B cell (primary cell): ENCODE measurements at regions not wholly inside any gene's neighbourhood (a gene's known extent, or its start where the extent isn't known, plus 50 kb on each side); places are given as distances from the start of the nearest gene placed in this dataset.

Experiments used
- ATAC-seq: fragments of 200-7000 bp; cut with Tn5 transposase; one replicate; pipeline ENCODE4 v1.10.0; 2021; ENCODE audit warnings: low read depth, mild to moderate bottlenecking, moderate number of reproducible peaks, moderate library complexity
- CTCF ChIA-PET: fragments of 350-600 bp; sonication (Branson Sonifier 250); formaldehyde crosslinking; loops from one replicate; lab custom pipeline; 2021; ENCODE audit warnings: antibody characterized with exemption, inconsistent platforms; lab: Charles Lee
- POLR2A ChIA-PET: fragments of 350-600 bp; sonication (Branson Sonifier 250); formaldehyde crosslinking; loops from one replicate; lab custom pipeline; 2021; ENCODE audit warnings: antibody characterized with exemption; lab: Charles Lee
- DNase-seq: peaks from one replicate; pipeline ENCODE4 v3.0.0; 2013
- H2AFZ ChIP-seq: 2 replicates; pipeline ENCODE4 v1.6.1; 2012; ENCODE audit warnings: mild to moderate bottlenecking, low read depth, low read length; ENCODE audit not compliant: insufficient read depth, poor library complexity, severe bottlenecking
- H3K27ac ChIP-seq, 2 donors: 1 replicate in 1 of 2; 2 replicates in 1 of 2; pipeline ENCODE4 v1.5.1; 2012 to 2013; ENCODE audit warnings: low read length in 2 of 2, mild to moderate bottlenecking in 2 of 2, moderate library complexity in 1 of 2
- H3K27me3 ChIP-seq, 4 experiments: fragments of 200-600 bp in 1 of 4; sonication (generic) in 1 of 4; replicated peaks in 1 of 4; 1 replicate in 2 of 4; 2 replicates in 2 of 4; pipeline versions ENCODE4 v1.6.1 to v1.7.0; 2013 to 2016; ENCODE audit warnings: low read length in 3 of 4, mild to moderate bottlenecking in 2 of 4, mixed read lengths in 1 of 4, moderate library complexity in 1 of 4; ENCODE audit not compliant: insufficient read depth in 4 of 4, control insufficient read depth in 3 of 4; ENCODE audit errors: control extremely low read depth in 1 of 4
- H3K36me3 ChIP-seq, 2 experiments: replicated peaks in 1 of 2; 1 replicate in 1 of 2; 2 replicates in 1 of 2; pipeline versions ENCODE4 v1.6.1 to v1.7.1; 2013; ENCODE audit warnings: low read length in 1 of 2; ENCODE audit not compliant: insufficient read depth in 2 of 2, control insufficient read depth in 1 of 2; ENCODE audit errors: control extremely low read depth in 1 of 2, extremely low read depth in 1 of 2
- H3K4me1 ChIP-seq, 2 donors: fragments of 200-600 bp in 1 of 2; sonication (generic) in 1 of 2; 1 replicate in 1 of 2; 2 replicates in 1 of 2; pipeline versions ENCODE4 v1.5.1 to v1.6.1; 2013 to 2017; ENCODE audit warnings: low read length in 2 of 2; ENCODE audit not compliant: control insufficient read depth in 2 of 2, insufficient read depth in 2 of 2
- H3K4me2 ChIP-seq: replicated peaks from 2 replicates; pipeline ENCODE3; 2012; ENCODE audit warnings: mild to moderate bottlenecking, low read depth, low read length; ENCODE audit not compliant: poor library complexity, severe bottlenecking
- H3K4me3 ChIP-seq, 5 experiments: fragments of 200-600 bp in 1 of 5; sonication (generic) in 1 of 5; 1 replicate in 3 of 5; 2 replicates in 2 of 5; pipeline versions ENCODE4 v1.5.1 to v1.7.0; 2011 to 2016; ENCODE audit warnings: low read length in 4 of 5, mild to moderate bottlenecking in 4 of 5, low read depth in 2 of 5, control low read depth in 1 of 5, moderate library complexity in 1 of 5; ENCODE audit not compliant: insufficient read depth in 1 of 5; ENCODE audit errors: control extremely low read depth in 1 of 5, extremely low read depth in 1 of 5
- H3K79me2 ChIP-seq: fragments of 200-600 bp; sonication (generic); one replicate; pipeline ENCODE4 v1.6.0; 2016; ENCODE audit warnings: low read length; ENCODE audit not compliant: control insufficient read depth, insufficient read depth
- H3K9ac ChIP-seq: fragments of 200-600 bp; sonication (generic); 2 replicates; pipeline ENCODE4 v1.6.1; 2017; ENCODE audit warnings: mild to moderate bottlenecking, low read length, moderate library complexity
- H3K9me3 ChIP-seq, 3 donors: one replicate each; pipeline versions ENCODE4 v1.6.1 to v1.7.1; 2013; ENCODE audit warnings: low read length in 2 of 3; ENCODE audit not compliant: control insufficient read depth in 2 of 3, insufficient read depth in 1 of 3; ENCODE audit errors: control extremely low read depth in 1 of 3
- H4K20me1 ChIP-seq: 2 replicates; pipeline ENCODE4 v1.6.0; 2012; ENCODE audit warnings: mild to moderate bottlenecking, low read length; ENCODE audit not compliant: insufficient read depth, control insufficient read depth, poor library complexity, severe bottlenecking
- H3K27ac Mint-ChIP-seq: one replicate; pipeline ENCODE4 v1.8.0; 2021; ENCODE audit warnings: mixed read lengths
- H3K27me3 Mint-ChIP-seq: one replicate; pipeline ENCODE4 v1.8.0; 2021; ENCODE audit warnings: mixed read lengths
- H3K4me1 Mint-ChIP-seq: one replicate; pipeline ENCODE4 v1.8.0; 2021; ENCODE audit warnings: mixed read lengths
- H3K4me3 Mint-ChIP-seq: one replicate; pipeline ENCODE4 v1.8.0; 2021; ENCODE audit warnings: mixed read lengths
- H3K9me3 Mint-ChIP-seq: one replicate; pipeline ENCODE4 v1.8.0; 2022; ENCODE audit warnings: mixed read lengths; ENCODE audit not compliant: insufficient read depth
- EZH2 ChIP-seq: IDR thresholded peaks from 2 replicates; pipeline ENCODE4 v1.6.1; 2012; ENCODE audit warnings: borderline replicate concordance, low read depth, mild to moderate bottlenecking, moderate library complexity, low read length; ENCODE audit not compliant: insufficient read depth, poor library complexity, severe bottlenecking
- WGBS: methylation state at CpG from one replicate; pipeline ENCODE4 v1.1.5; 2013; ENCODE audit warnings: missing lambda C conversion rate; ENCODE audit not compliant: insufficient coverage; 5-methylcytosine and 5-hydroxymethylcytosine counted together
- intact Hi-C: fragments of 100-400 bp; cut with micrococcal nuclease; formaldehyde crosslinking; loops from one replicate; pipeline ENCODE4 v1.10.0; 2022
- TF ChIP-seq, protein P1 (sequence below): fragments of 200-600 bp; IDR thresholded peaks from one replicate; pipeline ENCODE4 v1.8.0; 2022; ENCODE audit warnings: antibody characterized with exemption, mild to moderate bottlenecking

GRCh38 chrX:97806238-97806637 is 922.5 kb downstream of the RPA4 start:
- Histone ChIP-seq H3K4me1 (no peaks in the 10 kb centered on the region), H3K36me3 (no peaks in the 10 kb centered on the region), H4K20me1 (no peaks in the 10 kb centered on the region), H3K4me2 (no peak overlapping the region), H3K79me2 (no peaks in the 10 kb centered on the region), H3K27ac (no peak overlapping the region), H2AFZ (no peak overlapping the region), H3K4me3 (no peak overlapping the region), H3K27me3 (no peaks in the 10 kb centered on the region), H3K9ac (no peak overlapping the region), H3K9me3 (no peaks in the 10 kb centered on the region)
- no peaks in the 10 kb centered on the region for H3K4me1 Mint-ChIP-seq
- ATAC-seq (no peak), DNase-seq (no peak)
- TF ChIP-seq EZH2: no peak
- TF ChIP-seq, protein P1, sequence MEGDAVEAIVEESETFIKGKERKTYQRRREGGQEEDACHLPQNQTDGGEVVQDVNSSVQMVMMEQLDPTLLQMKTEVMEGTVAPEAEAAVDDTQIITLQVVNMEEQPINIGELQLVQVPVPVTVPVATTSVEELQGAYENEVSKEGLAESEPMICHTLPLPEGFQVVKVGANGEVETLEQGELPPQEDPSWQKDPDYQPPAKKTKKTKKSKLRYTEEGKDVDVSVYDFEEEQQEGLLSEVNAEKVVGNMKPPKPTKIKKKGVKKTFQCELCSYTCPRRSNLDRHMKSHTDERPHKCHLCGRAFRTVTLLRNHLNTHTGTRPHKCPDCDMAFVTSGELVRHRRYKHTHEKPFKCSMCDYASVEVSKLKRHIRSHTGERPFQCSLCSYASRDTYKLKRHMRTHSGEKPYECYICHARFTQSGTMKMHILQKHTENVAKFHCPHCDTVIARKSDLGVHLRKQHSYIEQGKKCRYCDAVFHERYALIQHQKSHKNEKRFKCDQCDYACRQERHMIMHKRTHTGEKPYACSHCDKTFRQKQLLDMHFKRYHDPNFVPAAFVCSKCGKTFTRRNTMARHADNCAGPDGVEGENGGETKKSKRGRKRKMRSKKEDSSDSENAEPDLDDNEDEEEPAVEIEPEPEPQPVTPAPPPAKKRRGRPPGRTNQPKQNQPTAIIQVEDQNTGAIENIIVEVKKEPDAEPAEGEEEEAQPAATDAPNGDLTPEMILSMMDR: no peak
- POLR2A ChIA-PET: no interaction called here
- no peak overlapping the region for H3K27ac Mint-ChIP-seq
- no peaks in the 10 kb centered on the region for H3K27me3 Mint-ChIP-seq
- no peak overlapping the region for H3K4me3 Mint-ChIP-seq
- intact Hi-C loops: no loop called here
- CTCF ChIA-PET: no interaction called here
- no CpG with 5 or more reads among the region's 3 CpGs for WGBS
- H3K9me3 Mint-ChIP-seq: no peaks in the 10 kb centered on the region

DNA sequence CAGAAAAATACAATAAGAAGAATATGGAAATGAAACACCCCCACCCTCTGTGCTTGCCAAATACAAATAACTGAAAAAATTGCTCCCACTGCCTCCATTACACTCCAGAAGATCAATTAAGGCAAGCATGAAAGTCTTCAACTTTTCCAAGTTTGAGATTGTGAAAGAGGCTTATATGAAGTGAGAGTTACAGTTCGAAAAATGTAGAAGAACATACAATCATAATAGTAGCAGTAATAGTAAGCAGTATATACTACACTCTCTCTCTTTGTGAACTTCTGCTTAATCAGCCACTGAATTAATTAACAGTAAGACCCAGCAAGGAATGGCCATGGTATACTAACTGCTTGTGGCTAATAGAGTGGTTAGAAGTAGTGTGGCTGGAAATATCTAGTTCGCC is 923.2 kb downstream of the RPA4 start:
- ChIA-PET CTCF (no interaction called here), POLR2A (no interaction called here)
- DNase-seq: no peak
- Histone ChIP-seq H3K79me2 (no peaks in the 10 kb centered on the region), H3K4me1 (no peaks in the 10 kb centered on the region), H2AFZ (no peak overlapping the region), H3K9ac (no peak overlapping the region), H3K9me3 (no peaks in the 10 kb centered on the region), H4K20me1 (no peaks in the 10 kb centered on the region), H3K27ac (no peak overlapping the region), H3K4me2 (no peak overlapping the region), H3K27me3 (no peaks in the 10 kb centered on the region), H3K36me3 (no peaks in the 10 kb centered on the region), H3K4me3 (no peak overlapping the region)
- intact Hi-C loops: no loop called here
- Mint-ChIP-seq H3K27me3 (no peaks in the 10 kb centered on the region), H3K4me1 (no peaks in the 10 kb centered on the region), H3K27ac (no peak overlapping the region), H3K4me3 (no peak overlapping the region), H3K9me3 (no peaks in the 10 kb centered on the region)
- TF ChIP-seq, protein P1: no peak
- TF ChIP-seq EZH2: no peak
- no CpG with 5 or more reads among the region's 2 CpGs for WGBS
- no peak for ATAC-seq
